ENCODE measurements at regions not wholly inside any gene's neighbourhood (a gene's known extent, or its start where the extent isn't known, plus 50 kb on each side); places are given as distances from the start of the nearest gene placed in this dataset.

DNA sequence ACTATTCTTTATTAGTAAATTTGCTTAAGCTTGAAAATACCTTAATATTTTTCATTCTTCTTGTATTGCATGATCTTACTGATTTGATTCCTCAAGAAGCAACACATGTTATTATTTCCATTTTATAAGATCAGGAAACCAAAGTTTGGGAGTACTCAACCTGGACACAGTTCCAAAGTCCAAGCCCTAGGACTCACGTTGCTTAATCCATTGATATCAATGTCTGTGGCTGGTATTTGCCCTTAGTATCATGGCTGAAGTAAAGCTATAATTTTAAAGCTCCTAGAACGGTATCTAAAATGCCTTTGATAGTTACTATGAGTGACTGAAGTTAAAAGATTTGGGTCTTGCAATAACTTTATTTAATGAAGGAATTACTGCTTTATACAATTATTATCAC, 1045.3 kb downstream of the TUSC7 start:
- no peak for TF ChIP-seq CTCF (IDR thresholded peaks at IDR 0.05)
- TF ChIP-seq POLR2A (IDR thresholded peaks at IDR 0.05) = no peak
